ENCODE measurements at regions not wholly inside any gene's neighbourhood (a gene's known extent, or its start where the extent isn't known, plus 50 kb on each side); places are given as distances from the start of the nearest gene placed in this dataset.

DNA sequence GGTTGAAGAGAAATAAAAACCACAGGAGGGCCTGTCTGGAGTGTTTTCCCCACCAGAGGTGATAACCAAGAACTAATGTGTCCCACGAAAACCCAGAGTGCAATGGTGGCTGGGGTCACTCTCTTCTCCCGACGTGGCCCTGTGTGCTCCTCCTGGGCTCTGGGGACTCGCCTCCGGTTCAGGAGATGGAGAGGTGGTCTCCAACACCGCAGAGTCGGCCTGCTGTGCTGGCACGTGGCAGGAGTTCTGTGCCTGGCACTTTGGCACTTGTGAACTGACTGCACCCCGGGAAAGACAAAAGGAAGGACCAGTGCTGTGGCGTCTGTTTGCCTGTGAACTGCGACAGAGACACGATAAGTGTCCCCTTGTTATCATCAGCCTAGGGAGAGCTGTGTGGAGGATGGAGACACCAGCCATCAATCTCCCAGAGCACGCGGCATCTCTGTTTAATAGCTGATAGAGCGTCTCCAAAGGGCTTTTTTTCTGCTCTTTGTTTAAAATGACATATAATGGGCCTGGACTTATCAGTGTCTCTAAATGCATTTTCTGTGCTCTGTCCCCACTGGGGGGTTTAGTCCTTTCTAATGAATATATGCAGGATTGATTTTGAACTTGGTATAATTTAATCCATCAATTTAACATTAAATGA is 98.3 kb downstream of the MRPL36 start:
- intact Hi-C loops (cut with DNase I): no loop called here
- 74 to 78% (median 76%) methylated on average over 13 to 15 of the region's 15 CpGs for WGBS, 4 donors
- no peak overlapping the region for H3K4me3 ChIP-seq
- H3K4me1 ChIP-seq (replicated peaks in 1 of 2): no peaks in the 10 kb centered on the region
- TF ChIP-seq POLR2A (IDR thresholded peaks at IDR 0.05): no peak
- TF ChIP-seq, protein P1, sequence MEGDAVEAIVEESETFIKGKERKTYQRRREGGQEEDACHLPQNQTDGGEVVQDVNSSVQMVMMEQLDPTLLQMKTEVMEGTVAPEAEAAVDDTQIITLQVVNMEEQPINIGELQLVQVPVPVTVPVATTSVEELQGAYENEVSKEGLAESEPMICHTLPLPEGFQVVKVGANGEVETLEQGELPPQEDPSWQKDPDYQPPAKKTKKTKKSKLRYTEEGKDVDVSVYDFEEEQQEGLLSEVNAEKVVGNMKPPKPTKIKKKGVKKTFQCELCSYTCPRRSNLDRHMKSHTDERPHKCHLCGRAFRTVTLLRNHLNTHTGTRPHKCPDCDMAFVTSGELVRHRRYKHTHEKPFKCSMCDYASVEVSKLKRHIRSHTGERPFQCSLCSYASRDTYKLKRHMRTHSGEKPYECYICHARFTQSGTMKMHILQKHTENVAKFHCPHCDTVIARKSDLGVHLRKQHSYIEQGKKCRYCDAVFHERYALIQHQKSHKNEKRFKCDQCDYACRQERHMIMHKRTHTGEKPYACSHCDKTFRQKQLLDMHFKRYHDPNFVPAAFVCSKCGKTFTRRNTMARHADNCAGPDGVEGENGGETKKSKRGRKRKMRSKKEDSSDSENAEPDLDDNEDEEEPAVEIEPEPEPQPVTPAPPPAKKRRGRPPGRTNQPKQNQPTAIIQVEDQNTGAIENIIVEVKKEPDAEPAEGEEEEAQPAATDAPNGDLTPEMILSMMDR (IDR thresholded peaks at IDR 0.05): no peak
- H3K36me3 ChIP-seq (replicated peaks in 1 of 2): no peaks in the 10 kb centered on the region
- no peaks in the 10 kb centered on the region for H3K9me3 ChIP-seq (replicated peaks in 1 of 3)
- H3K27me3 ChIP-seq: no peaks in the 10 kb centered on the region
- no peak for DNase-seq
- H3K27ac ChIP-seq: no peak overlapping the region

DNA sequence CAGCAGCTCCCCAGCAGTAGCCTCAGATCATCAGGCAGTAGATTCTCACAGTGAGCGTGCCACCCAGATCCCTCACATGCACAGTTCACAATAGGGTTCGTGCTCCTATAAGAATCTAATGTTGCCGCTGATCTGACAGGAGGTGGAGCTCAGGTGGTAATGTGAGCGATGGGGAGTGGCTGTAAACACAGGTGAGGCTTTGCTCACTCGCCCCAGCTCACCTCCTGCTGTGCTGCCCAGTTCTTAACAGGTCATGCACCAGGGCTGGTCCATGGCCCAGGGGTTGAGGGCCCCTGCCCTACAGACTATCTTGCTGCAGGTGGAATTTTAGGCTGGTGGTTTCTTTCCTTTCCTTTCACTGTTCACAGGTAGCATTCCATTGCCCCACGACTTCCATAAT is 100.2 kb downstream of the MRPL36 start:
- no peak for DNase-seq
- Histone ChIP-seq H3K36me3 (replicated peaks in 1 of 2) (no peaks in the 10 kb centered on the region), H3K4me3 (no peak overlapping the region), H3K4me1 (replicated peaks in 1 of 2) (no peaks in the 10 kb centered on the region), H3K27me3 (no peaks in the 10 kb centered on the region), H3K9me3 (replicated peaks in 1 of 3) (no peaks in the 10 kb centered on the region), H3K27ac (no peak overlapping the region)
- intact Hi-C loops (cut with DNase I): no loop called here
- WGBS, 4 donors: 74 to 85% (median 82%) methylated on average over 6 of the region's 6 CpGs
- no peak for TF ChIP-seq POLR2A (IDR thresholded peaks at IDR 0.05)
- TF ChIP-seq, protein P1 (IDR thresholded peaks at IDR 0.05): no peak

DNA sequence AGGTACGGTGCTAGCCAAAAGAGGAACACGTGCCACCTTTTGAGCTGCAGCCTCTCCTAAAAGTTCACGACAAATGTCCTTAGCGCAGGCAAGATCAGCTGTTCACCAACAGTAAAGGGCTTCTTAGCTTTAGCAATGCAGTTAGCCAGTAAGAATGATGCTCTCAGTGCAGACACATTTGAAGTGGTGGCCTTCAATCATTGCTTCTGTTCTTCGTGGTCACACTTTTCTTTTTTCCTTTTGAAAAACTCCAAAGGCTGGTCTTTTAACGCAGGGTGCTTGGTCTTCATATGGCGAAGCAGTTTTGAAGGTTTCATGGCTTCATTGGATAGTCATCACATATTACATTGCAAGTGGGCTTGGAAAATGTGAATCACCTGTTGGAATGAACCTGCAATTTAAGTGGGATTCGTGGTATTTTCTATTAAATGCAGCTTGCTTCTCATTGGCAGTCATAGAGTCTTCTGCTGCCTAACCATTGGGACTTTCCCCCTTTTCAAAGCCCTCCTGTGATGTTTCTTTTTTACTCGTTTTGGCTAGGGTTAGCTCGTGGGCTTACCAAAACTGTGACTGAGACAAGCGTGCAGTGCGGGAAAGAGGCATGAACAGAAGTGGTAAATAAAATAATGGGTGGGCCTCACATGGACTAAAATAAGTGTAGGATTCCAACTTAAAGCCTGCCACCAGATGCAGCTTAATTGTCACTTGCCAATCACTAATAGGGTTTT is 100.9 kb downstream of the MRPL36 start:
- no peaks in the 10 kb centered on the region for H3K27me3 ChIP-seq

DNA sequence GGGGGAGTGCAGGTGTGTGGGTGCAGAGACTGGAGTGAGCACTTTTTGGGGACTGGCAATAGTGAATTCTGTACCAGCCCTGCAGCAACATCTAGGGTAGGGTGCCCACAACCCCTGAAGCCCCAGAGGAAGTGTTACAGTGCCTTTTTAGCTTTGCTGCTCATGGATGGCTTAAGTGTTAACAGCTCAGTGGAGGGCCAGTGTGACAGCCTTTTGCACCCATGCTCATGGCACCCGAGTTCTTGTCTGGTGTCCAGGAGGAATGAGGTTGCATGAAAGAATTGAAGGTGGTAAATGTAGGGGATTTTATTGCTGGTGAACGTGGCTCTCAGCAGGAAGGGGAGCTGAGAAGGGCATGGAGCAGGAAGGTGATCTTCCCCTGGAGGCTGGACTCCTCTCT is 107.3 kb downstream of the MRPL36 start:
- WGBS, 4 donors: 45 to 57% (median 51%) methylated on average over 2 of the region's 2 CpGs
- Histone ChIP-seq H3K9me3 (replicated peaks in 1 of 3) (no peaks in the 10 kb centered on the region), H3K27ac (no peak overlapping the region), H3K4me1 (replicated peaks in 1 of 2) (no peaks in the 10 kb centered on the region), H3K4me3 (no peak overlapping the region), H3K27me3 (no peaks in the 10 kb centered on the region), H3K36me3 (replicated peaks in 1 of 2) (no peaks in the 10 kb centered on the region)
- intact Hi-C loops (cut with DNase I): no loop called here
- TF ChIP-seq, protein P1 (IDR thresholded peaks at IDR 0.05): no peak
- no peak for TF ChIP-seq POLR2A (IDR thresholded peaks at IDR 0.05)
- DNase-seq: no peak

More for the DNA sequence above, 100.9 kb downstream of the MRPL36 start:
- DNase-seq: no peak
- no peaks in the 10 kb centered on the region for H3K36me3 ChIP-seq (replicated peaks in 1 of 2)
- WGBS, 4 donors: 77 to 86% (median 83%) methylated on average over 12 of the region's 12 CpGs
- H3K27ac ChIP-seq: no peak overlapping the region
- intact Hi-C loops (cut with DNase I): no loop called here
- H3K9me3 ChIP-seq (replicated peaks in 1 of 3): no peaks in the 10 kb centered on the region
- no peak overlapping the region for H3K4me3 ChIP-seq
- no peak for TF ChIP-seq POLR2A (IDR thresholded peaks at IDR 0.05)
- TF ChIP-seq, protein P1 (IDR thresholded peaks at IDR 0.05): no peak
- no peaks in the 10 kb centered on the region for H3K4me1 ChIP-seq (replicated peaks in 1 of 2)

All from adrenal gland (tissue), 9 donors.